ENCODE measurements at regions not wholly inside any gene's neighbourhood (a gene's known extent, or its start where the extent isn't known, plus 50 kb on each side); places are given as distances from the start of the nearest gene placed in this dataset.

GRCh38 chr15:52866698-52867097, 76.6 kb upstream of the ONECUT1 start:
- DNase-seq (ENCODE audit: low read depth) = no peak
- Histone ChIP-seq H3K36me3 (ENCODE audit: control insufficient read depth, insufficient read depth, low read length, severe bottlenecking) (no peaks in the 10 kb centered on the region), H3K4me3 (ENCODE audit: low read length) (no peak overlapping the region), H3K4me1 (ENCODE audit: control insufficient read depth, insufficient read depth, low read length) (no peaks in the 10 kb centered on the region), H3K27me3 (replicated peaks; ENCODE audit: control insufficient read depth, insufficient read depth, low read length) (no peaks in the 10 kb centered on the region), H3K9ac (ENCODE audit: low read length) (no peak overlapping the region), H3K9me3 (ENCODE audit: control insufficient read depth, low read length) (peaks cover 9% of the 10 kb centered on the region)

GRCh38 chr15:52862677-52863076, 72.5 kb upstream of the ONECUT1 start:
- H3K4me3 ChIP-seq (ENCODE audit: low read length) = no peak overlapping the region
- H3K36me3 ChIP-seq (ENCODE audit: control insufficient read depth, insufficient read depth, low read length, severe bottlenecking) = no peaks in the 10 kb centered on the region
- H3K4me1 ChIP-seq (ENCODE audit: control insufficient read depth, insufficient read depth, low read length) = no peaks in the 10 kb centered on the region
- no peak overlapping the region for H3K9ac ChIP-seq (ENCODE audit: low read length)
- peaks cover 8% of the 10 kb centered on the region for H3K27me3 ChIP-seq (replicated peaks; ENCODE audit: control insufficient read depth, insufficient read depth, low read length)
- peaks cover 9% of the 10 kb centered on the region for H3K9me3 ChIP-seq (ENCODE audit: control insufficient read depth, low read length)
- DNase-seq (ENCODE audit: low read depth) = no peak

- Histone ChIP-seq H3K27me3 (replicated peaks; ENCODE audit: control insufficient read depth, insufficient read depth, low read length) (peaks cover 13% of the 10 kb centered on the region), H3K4me3 (ENCODE audit: low read length) (no peak overlapping the region), H3K9ac (ENCODE audit: low read length) (no peak overlapping the region), H3K9me3 (ENCODE audit: control insufficient read depth, low read length) (no peaks in the 10 kb centered on the region), H3K36me3 (ENCODE audit: control insufficient read depth, insufficient read depth, low read length, severe bottlenecking) (no peaks in the 10 kb centered on the region), H3K4me1 (ENCODE audit: control insufficient read depth, insufficient read depth, low read length) (no peaks in the 10 kb centered on the region)
- DNase-seq (ENCODE audit: low read depth) = no peak
Observed at GRCh38 chr15:52858782-52859176, 68.6 kb upstream of the ONECUT1 start.

- DNase-seq (ENCODE audit: low read depth) = no peak
- Histone ChIP-seq H3K4me3 (ENCODE audit: low read length) (no peak overlapping the region), H3K36me3 (ENCODE audit: control insufficient read depth, insufficient read depth, low read length, severe bottlenecking) (no peaks in the 10 kb centered on the region), H3K9me3 (ENCODE audit: control insufficient read depth, low read length) (no peaks in the 10 kb centered on the region), H3K4me1 (ENCODE audit: control insufficient read depth, insufficient read depth, low read length) (no peaks in the 10 kb centered on the region), H3K27me3 (replicated peaks; ENCODE audit: control insufficient read depth, insufficient read depth, low read length) (peaks cover 13% of the 10 kb centered on the region), H3K9ac (ENCODE audit: low read length) (no peak overlapping the region)
Observed at GRCh38 chr15:52857937-52858781, 68.0 kb upstream of the ONECUT1 start.

GRCh38 chr15:52857471-52857870, 67.3 kb upstream of the ONECUT1 start:
- Histone ChIP-seq H3K27me3 (replicated peaks; ENCODE audit: control insufficient read depth, insufficient read depth, low read length) (peaks cover 13% of the 10 kb centered on the region), H3K9me3 (ENCODE audit: control insufficient read depth, low read length) (no peaks in the 10 kb centered on the region), H3K4me1 (ENCODE audit: control insufficient read depth, insufficient read depth, low read length) (no peaks in the 10 kb centered on the region), H3K4me3 (ENCODE audit: low read length) (no peak overlapping the region), H3K36me3 (ENCODE audit: control insufficient read depth, insufficient read depth, low read length, severe bottlenecking) (no peaks in the 10 kb centered on the region), H3K9ac (ENCODE audit: low read length) (no peak overlapping the region)
- DNase-seq (ENCODE audit: low read depth) = no peak

GRCh38 chr15:52856286-52856685, 66.2 kb upstream of the ONECUT1 start:
- no peak for DNase-seq (ENCODE audit: low read depth)
- Histone ChIP-seq H3K4me1 (ENCODE audit: control insufficient read depth, insufficient read depth, low read length) (no peaks in the 10 kb centered on the region), H3K9ac (ENCODE audit: low read length) (no peak overlapping the region), H3K9me3 (ENCODE audit: control insufficient read depth, low read length) (no peaks in the 10 kb centered on the region), H3K36me3 (ENCODE audit: control insufficient read depth, insufficient read depth, low read length, severe bottlenecking) (no peaks in the 10 kb centered on the region), H3K27me3 (replicated peaks; ENCODE audit: control insufficient read depth, insufficient read depth, low read length) (peaks cover 13% of the 10 kb centered on the region), H3K4me3 (ENCODE audit: low read length) (no peak overlapping the region)

GRCh38 chr15:52855157-52855556, 65.0 kb upstream of the ONECUT1 start:
- Histone ChIP-seq H3K9ac (ENCODE audit: low read length) (no peak overlapping the region), H3K4me1 (ENCODE audit: control insufficient read depth, insufficient read depth, low read length) (no peaks in the 10 kb centered on the region), H3K9me3 (ENCODE audit: control insufficient read depth, low read length) (no peaks in the 10 kb centered on the region), H3K4me3 (ENCODE audit: low read length) (no peak overlapping the region), H3K27me3 (replicated peaks; ENCODE audit: control insufficient read depth, insufficient read depth, low read length) (peaks cover 13% of the 10 kb centered on the region), H3K36me3 (ENCODE audit: control insufficient read depth, insufficient read depth, low read length, severe bottlenecking) (no peaks in the 10 kb centered on the region)
- DNase-seq (ENCODE audit: low read depth) = no peak

GRCh38 chr15:52844823-52845222, 54.7 kb upstream of the ONECUT1 start:
- no peaks in the 10 kb centered on the region for H3K36me3 ChIP-seq (ENCODE audit: control insufficient read depth, insufficient read depth, low read length, severe bottlenecking)
- no peaks in the 10 kb centered on the region for H3K4me1 ChIP-seq (ENCODE audit: control insufficient read depth, insufficient read depth, low read length)
- no peak for DNase-seq (ENCODE audit: low read depth)
- peaks cover 3% of the 10 kb centered on the region for H3K27me3 ChIP-seq (replicated peaks; ENCODE audit: control insufficient read depth, insufficient read depth, low read length)
- H3K9me3 ChIP-seq (ENCODE audit: control insufficient read depth, low read length) = no peaks in the 10 kb centered on the region
- H3K9ac ChIP-seq (ENCODE audit: low read length) = no peak overlapping the region
- no peak overlapping the region for H3K4me3 ChIP-seq (ENCODE audit: low read length)

All from adipocyte (in vitro differentiated cells).